NCI-H82 treated with DMSO at 0.1 percent for 48 hours (cell line): ENCODE measurements at regions not wholly inside any gene's neighbourhood (a gene's known extent, or its start where the extent isn't known, plus 50 kb on each side); places are given as distances from the start of the nearest gene placed in this dataset.
"Not testable (repeated sequence)": the region's sequence is repeated elsewhere in the genome, so short reads cannot be mapped to it uniquely, and the experiment has no call there.

Experiments
- DNase-seq: peaks from one replicate; lab custom pipeline; 2025; ENCODE audit not compliant: unreplicated experiment; lab: John Stamatoyannopoulos, UW

GRCh38 chr18:25590456-25590855, 238.5 kb upstream of the ZNF521 start:
- DNase-seq, result no peak

- DNase-seq, result no peak
Measured at GRCh38 chr18:25587545-25587944, 235.6 kb upstream of the ZNF521 start.

GRCh38 chr18:25568986-25569385, 217.0 kb upstream of the ZNF521 start:
- DNase-seq, result no peak

- DNase-seq, result no peak
Measured at GRCh38 chr18:25563816-25564683, 212.1 kb upstream of the ZNF521 start.

GRCh38 chr18:25563346-25563745, 211.4 kb upstream of the ZNF521 start:
- DNase-seq, result no peak

GRCh38 chr18:25561918-25562317, 210.0 kb upstream of the ZNF521 start:
- DNase-seq, result no peak

GRCh38 chr18:25560369-25560768, 208.4 kb upstream of the ZNF521 start:
- no peak for DNase-seq

- DNase-seq, result no peak
Measured at GRCh38 chr18:25557011-25557410, 205.0 kb upstream of the ZNF521 start.

GRCh38 chr18:25553631-25554263, 201.8 kb upstream of the ZNF521 start:
- no peak for DNase-seq

- DNase-seq, result no peak
Measured at GRCh38 chr18:25544546-25545287, 192.8 kb upstream of the ZNF521 start.

GRCh38 chr18:25538175-25538922, 186.4 kb upstream of the ZNF521 start:
- no peak for DNase-seq

GRCh38 chr18:25535495-25535894, 183.5 kb upstream of the ZNF521 start:
- DNase-seq, result no peak

- no peak for DNase-seq
Measured at GRCh38 chr18:25534401-25534800, 182.4 kb upstream of the ZNF521 start.

- no peak for DNase-seq
Measured at GRCh38 chr18:25533218-25533617, 181.3 kb upstream of the ZNF521 start.

- no peak for DNase-seq
Measured at GRCh38 chr18:25531207-25531606, 179.2 kb upstream of the ZNF521 start.

GRCh38 chr18:25525789-25526188, 173.8 kb upstream of the ZNF521 start:
- not testable (repeated sequence) for DNase-seq

GRCh38 chr18:25518716-25519053, 166.7 kb upstream of the ZNF521 start:
- no peak for DNase-seq

- no peak for DNase-seq
Measured at GRCh38 chr18:25517881-25518715, 166.1 kb upstream of the ZNF521 start.

GRCh38 chr18:25516747-25517498, 165.0 kb upstream of the ZNF521 start:
- DNase-seq, result no peak

- DNase-seq, result no peak
Measured at GRCh38 chr18:25516121-25516520, 164.2 kb upstream of the ZNF521 start.
